ENCODE measurements at regions not wholly inside any gene's neighbourhood (a gene's known extent, or its start where the extent isn't known, plus 50 kb on each side); places are given as distances from the start of the nearest gene placed in this dataset.

GRCh38 chr13:91133941-91134802, 213.3 kb upstream of the MIR17HG start:
- TF ChIP-seq CTCF (IDR thresholded peaks at IDR 0.05) (peak in 3 of 4 experiments; percentile 35 to 70 (median 57)), POLR2AphosphoS5 (IDR thresholded peaks at IDR 0.05) (no peak), POLR2A (IDR thresholded peaks at IDR 0.05) (no peak)

Measured in sigmoid colon (tissue), 4 donors.